Epithelial cell of proximal tubule (primary cell): ENCODE measurements at regions not wholly inside any gene's neighbourhood (a gene's known extent, or its start where the extent isn't known, plus 50 kb on each side); places are given as distances from the start of the nearest gene placed in this dataset.

Experiments used
- DNase-seq: peaks from one replicate; pipeline ENCODE4 v3.0.0-alpha.2; 2011; ENCODE audit warnings: low read depth
- H3K4me3 ChIP-seq: 2 replicates; pipeline ENCODE4 v1.5.1; 2011; ENCODE audit warnings: low read depth, mild to moderate bottlenecking, low read length
- TF ChIP-seq, protein P1 (sequence below): conservative IDR thresholded peaks from 2 replicates; pipeline ENCODE4 v1.5.1; 2012; ENCODE audit warnings: low read depth, mild to moderate bottlenecking, low read length

DNA sequence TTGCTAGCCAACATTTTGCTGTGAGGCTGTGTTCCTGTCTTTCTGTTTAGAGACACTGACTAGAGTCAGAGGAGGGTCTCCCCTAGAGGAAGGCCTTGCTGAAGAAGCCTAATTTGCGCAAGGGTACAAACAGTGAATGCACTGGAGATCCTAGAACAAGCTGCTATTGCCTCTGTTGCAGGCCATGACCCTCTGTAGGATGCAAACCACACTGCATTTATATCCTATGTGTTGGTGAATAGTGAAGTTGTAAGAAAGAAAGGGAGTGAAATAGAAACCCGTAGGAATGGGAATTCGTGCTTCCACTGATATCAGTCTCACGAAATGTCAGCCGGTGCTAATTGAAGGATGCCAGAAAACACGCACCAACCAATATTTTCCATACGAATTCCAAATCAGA is 88.2 kb downstream of the GJA1 start:
- TF ChIP-seq, protein P1, sequence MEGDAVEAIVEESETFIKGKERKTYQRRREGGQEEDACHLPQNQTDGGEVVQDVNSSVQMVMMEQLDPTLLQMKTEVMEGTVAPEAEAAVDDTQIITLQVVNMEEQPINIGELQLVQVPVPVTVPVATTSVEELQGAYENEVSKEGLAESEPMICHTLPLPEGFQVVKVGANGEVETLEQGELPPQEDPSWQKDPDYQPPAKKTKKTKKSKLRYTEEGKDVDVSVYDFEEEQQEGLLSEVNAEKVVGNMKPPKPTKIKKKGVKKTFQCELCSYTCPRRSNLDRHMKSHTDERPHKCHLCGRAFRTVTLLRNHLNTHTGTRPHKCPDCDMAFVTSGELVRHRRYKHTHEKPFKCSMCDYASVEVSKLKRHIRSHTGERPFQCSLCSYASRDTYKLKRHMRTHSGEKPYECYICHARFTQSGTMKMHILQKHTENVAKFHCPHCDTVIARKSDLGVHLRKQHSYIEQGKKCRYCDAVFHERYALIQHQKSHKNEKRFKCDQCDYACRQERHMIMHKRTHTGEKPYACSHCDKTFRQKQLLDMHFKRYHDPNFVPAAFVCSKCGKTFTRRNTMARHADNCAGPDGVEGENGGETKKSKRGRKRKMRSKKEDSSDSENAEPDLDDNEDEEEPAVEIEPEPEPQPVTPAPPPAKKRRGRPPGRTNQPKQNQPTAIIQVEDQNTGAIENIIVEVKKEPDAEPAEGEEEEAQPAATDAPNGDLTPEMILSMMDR: no peak
- DNase-seq: no peak
- H3K4me3 ChIP-seq: no peak overlapping the region

DNA sequence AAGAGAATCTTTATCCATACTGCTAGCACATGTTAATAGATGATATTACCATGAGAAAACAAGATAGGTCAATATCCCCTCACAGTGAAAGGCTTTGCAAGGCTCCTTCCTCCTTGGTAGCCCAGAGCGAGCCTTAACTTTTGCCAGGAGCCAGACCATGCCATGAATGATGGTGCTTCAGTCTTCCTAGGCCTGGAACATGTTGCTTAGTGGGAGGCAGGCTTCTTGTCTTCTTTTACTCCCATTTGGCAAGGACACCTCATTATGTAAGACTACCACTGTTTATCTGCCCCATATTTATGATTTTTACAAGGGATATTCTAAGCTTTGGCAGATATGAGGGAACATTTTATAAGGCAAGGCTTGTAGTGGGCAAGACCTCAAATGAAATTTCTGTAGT is 90.8 kb downstream of the GJA1 start:
- TF ChIP-seq, protein P1: no peak
- no peak for DNase-seq
- H3K4me3 ChIP-seq: no peak overlapping the region

DNA sequence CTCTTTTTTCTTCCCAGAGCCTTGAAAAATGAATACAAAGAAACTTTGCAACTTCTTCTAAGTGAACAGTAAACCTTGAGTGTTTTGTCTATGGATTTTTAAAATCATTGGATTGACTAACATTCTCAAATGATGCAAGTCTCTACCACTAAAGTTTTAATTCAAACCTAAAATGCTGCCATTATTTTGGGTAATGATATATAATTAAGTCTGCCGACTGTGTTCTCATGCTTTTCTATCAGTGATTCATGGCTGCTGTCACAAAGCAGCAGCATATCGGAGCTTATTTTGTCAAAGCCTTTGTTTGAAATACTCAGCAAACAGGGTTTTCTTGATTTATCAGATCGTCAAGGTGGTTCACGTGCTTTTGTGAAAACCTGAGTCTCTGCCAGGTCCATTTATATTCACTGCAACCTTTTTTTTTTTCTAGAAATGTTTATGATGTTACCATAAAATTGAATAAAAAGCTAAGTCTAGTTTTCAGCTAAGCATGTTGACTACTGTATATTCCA is 96.3 kb downstream of the GJA1 start:
- TF ChIP-seq, protein P1: no peak
- DNase-seq: no peak
- no peak overlapping the region for H3K4me3 ChIP-seq

DNA sequence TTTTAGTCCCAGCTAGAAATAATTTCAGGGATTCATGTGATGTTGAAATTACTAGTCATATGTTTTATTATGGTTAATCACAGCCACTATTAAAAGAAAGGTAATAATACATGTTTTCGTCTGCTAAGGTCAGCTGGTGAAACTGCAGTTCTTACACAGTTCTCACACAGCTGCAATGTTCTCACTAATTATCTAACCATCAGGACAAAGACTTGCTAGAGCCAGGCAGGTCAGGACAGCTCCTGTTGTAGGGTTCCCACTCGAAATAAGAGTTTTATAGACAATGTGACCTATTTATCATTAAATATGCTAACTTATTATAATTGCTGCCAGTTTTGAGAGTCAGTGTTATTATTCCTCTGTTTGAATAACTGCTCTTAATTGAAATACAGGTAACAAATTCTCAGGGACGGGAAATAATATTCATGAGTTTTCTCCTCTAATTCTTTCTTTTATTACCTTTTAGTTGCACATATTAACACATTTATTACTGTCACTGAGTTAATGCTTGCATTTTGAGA is 97.9 kb downstream of the GJA1 start:
- no peak for DNase-seq
- no peak overlapping the region for H3K4me3 ChIP-seq
- TF ChIP-seq, protein P1: no peak

DNA sequence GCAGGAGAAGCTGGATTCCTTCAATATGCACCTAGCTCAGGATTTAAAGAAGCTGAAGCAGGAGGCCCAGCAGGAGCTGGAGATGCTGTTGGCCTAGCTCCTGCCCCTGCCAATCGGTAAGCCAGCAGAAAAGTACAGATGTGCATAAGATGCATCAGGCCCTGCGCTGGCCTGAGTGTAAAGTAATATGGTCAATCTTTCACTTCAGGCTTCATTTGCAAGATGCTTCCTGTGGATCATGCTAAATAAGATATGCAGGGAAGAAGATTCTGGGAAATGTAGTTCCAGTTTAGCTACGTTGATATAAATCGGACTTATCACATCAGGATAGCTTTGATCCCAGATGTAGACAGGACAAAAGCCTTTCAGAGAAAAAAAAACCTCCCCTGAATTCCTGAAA is 100.3 kb downstream of the GJA1 start:
- TF ChIP-seq, protein P1: no peak
- no peak overlapping the region for H3K4me3 ChIP-seq
- no peak for DNase-seq

DNA sequence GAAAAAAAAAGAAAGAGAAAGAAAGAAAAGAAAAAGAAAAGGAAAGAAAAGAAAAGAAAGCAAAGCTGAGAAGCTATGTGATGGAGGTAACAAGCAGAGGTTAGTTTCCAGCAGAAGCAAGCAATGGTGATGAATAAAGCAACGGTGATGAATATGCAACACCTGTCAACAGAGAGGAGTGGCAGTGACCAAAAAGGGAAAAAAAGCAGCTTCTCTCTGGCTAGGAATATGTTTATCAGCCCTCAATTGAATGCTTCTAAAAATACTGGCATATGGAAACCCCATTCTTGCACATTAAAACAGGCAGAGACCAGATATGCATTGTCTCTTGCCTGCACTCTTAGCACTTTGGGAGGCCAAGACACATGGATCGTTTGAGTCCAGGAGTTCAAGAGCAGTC is 100.9 kb downstream of the GJA1 start:
- no peak overlapping the region for H3K4me3 ChIP-seq
- TF ChIP-seq, protein P1: no peak
- no peak for DNase-seq

DNA sequence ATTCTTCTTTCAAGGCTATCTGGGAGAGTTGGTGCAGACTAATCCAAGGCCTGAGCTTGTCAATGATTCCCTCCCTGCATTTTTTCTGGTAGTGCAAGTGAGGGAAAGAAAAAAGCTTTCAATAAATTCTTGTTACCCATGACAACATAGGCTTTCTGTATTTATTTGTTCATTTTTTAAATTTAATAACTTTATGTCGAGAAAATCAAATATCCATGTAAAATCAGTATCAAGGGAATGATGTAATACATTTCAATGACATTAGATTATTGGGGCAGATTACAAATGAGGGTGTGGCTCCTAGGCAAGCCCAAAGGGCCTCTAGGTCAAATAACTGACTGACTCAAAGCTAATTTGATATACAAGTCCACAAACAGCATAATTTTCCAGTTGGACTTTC is 104.0 kb downstream of the GJA1 start:
- TF ChIP-seq, protein P1: no peak
- DNase-seq: no peak
- H3K4me3 ChIP-seq: no peak overlapping the region
